Body of pancreas (tissue), 4 donors: ENCODE measurements at regions not wholly inside any gene's neighbourhood (a gene's known extent, or its start where the extent isn't known, plus 50 kb on each side); places are given as distances from the start of the nearest gene placed in this dataset.

ENCODE experiments used
- CTCF ChIP-seq, 7 experiments: fragments of 450-650 bp in 4 of 7; fragments of 200-600 bp in 3 of 7; sonication (generic) in 3 of 7; IDR thresholded peaks; one replicate each; pipeline ENCODE4 v1.5.1; 2016 to 2019; ENCODE audit warnings: antibody characterized with exemption in 7 of 7
- POLR2A ChIP-seq, 3 donors: fragments of 450-650 bp; IDR thresholded peaks; one replicate each; pipeline ENCODE4 v1.6.1; 2016; ENCODE audit warnings: antibody characterized with exemption in 3 of 3, mild to moderate bottlenecking in 2 of 3

GRCh38 chr7:153522261-153522660 lies 529.9 kb upstream of the DPP6 start:
- TF ChIP-seq CTCF (IDR thresholded peaks at IDR 0.05) (no peak), POLR2A (IDR thresholded peaks at IDR 0.05) (no peak)
